Inferior parietal cortex (tissue), 1 donor: ENCODE measurements at regions not wholly inside any gene's neighbourhood (a gene's known extent, or its start where the extent isn't known, plus 50 kb on each side); places are given as distances from the start of the nearest gene placed in this dataset.
"Not testable (repeated sequence)": the region's sequence is repeated elsewhere in the genome, so short reads cannot be mapped to it uniquely, and the experiment has no call there.

Source experiments
- DNase-seq: peaks from one replicate; pipeline ENCODE4 v3.0.0-alpha.2; 2016; ENCODE audit errors: extremely low spot score

DNA sequence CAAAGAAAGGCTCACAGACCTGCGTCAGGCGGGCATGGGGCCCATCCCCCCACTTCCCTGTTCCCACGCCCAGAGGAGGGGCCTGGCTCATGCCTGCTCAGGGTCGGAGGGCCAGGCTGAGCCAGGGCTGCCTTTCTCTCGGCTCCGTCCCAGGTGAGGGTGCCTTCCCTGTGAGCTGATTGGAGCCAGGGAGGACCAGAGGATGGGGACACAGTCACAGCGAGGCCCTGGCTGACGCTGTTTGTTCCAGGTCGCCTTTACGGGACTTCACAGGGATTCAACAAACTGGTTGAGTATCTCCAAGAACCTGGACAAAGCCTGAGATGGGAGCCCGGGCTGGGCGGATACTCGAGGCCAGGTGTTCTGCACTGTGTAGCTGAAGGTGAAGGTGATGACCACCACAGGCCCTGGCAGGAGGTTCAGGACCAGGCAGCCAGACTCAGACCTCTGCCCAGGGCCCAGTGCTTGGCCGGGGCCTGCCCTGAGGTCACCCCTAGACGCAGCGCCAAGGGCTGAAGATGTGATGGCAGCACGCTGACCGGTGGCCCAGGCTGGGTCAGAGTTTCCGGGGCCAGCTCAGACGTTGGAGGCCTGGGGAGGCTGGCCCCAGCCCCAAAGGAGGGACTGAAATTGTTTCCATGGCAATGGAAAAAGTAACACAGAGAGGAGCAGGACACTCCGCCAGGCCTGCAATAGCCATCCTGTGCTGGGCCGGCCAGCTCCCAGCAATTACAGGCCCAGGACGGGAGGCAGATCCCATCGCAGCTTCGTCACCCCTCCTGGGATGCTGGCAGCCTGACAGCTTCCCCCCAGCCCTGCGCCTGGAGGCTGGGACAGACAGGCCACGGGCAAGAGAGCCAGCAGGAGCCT is 65.3 kb upstream of the ADAMTS2 start:
- DNase-seq, result no peak

- DNase-seq, result no peak
Measured at GRCh38 chr5:179409806-179410205, 64.5 kb upstream of the ADAMTS2 start.

GRCh38 chr5:179408611-179409010 is 63.4 kb upstream of the ADAMTS2 start:
- no peak for DNase-seq

DNA sequence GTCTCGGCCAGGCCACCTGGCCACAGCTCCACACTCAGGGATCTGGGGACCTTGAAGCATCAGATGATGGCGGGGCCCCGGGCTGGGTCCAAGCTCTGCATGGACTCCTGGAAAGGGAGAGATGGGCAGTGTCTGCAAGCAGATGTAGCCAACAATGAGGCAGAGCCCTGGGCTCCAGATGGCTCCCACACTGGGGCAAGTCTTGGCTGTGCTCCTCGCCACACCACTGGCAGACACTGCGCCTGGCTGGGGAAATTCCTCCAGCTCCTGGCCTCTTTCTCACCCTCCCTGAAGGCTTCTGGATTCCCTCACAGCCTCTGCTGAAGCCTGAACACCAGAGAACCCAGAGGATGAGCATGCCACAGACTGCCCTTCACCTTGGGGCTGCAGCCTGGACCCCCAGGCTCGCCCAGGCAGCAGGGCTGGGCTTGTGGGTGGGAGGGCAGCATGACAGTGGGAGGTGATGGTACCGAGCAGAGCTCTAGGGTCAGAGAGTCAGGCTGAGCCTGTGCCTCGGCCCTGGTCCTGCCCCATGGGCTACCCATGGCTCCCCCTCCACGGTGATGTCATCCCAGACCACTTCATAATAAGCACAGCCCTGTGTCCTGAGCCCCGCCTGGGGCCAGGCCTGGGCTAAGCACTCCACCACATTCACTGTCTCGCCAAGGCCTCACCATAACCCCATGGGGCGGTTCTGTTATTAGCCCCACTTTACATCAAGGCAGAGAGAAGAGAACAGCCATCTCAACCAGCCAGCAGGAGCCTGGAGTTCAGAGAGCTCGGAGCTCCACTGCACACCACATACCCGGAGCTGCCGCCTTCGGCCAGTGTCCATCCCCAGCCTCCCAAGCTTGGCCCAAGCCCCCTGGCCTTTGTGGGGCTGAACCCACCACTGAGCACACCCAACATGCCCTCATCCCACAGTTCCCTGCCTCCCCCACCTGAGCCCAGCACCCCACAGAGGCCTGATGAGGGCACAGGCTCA is 62.2 kb upstream of the ADAMTS2 start:
- no peak for DNase-seq

- DNase-seq, result no peak
Measured at GRCh38 chr5:179406031-179406961, 61.0 kb upstream of the ADAMTS2 start.

DNA sequence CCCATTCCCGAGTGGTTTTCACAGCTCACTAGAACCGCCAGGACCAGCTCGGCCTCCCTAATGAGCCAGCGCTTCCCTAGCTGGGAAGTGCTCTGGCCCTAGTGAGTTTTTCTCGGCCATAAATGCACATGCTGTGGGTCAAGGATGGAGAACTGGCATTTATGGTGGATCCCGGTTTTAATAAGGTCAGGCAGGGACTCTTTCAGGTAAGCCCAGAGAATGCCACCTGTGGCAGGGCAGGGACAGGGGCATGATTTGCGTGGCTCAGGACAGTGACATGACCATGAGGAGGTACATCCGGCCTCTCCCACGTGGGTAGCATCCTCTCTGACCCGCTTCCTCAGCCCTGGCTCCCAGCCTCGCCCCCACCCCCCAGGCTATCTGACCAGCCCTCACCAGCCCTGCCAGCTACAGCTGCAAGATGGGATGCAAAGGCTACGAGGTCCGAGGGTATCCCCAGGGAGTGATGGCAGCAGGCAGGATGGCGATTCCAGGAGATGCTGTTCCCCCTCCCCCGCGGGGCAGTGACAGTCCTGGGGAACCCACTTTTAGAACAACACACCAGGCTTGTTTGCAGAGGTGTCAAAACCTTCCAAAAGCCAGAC is 60.3 kb upstream of the ADAMTS2 start:
- DNase-seq, result no peak

- no peak for DNase-seq
Measured at GRCh38 chr5:179405054-179405416, 59.8 kb upstream of the ADAMTS2 start.

GRCh38 chr5:179404321-179405053 is 59.2 kb upstream of the ADAMTS2 start:
- DNase-seq, result no peak

- no peak for DNase-seq
Measured at GRCh38 chr5:179403426-179404147, 58.3 kb upstream of the ADAMTS2 start.

DNA sequence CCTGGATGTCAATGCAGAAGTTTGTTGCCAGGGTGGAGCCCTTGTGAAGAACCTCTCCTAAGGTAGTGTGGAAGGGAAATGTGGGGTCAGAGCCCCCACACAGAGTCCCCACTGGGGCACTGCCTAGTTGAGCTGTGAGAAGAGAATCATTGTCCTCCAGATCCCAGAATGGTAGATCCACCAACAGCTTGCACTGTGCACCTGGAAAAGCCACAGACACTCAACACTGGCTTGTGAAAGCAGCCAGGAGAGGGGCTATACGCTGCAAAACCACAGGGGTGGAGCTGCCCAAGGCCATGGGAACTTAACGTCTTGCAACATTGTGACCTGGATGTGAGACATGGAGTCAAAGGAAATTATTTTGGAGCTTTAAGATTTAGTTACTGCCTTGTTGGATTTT is 55.2 kb upstream of the ADAMTS2 start:
- DNase-seq, result not testable (repeated sequence)

- no peak for DNase-seq
Measured at GRCh38 chr5:179400020-179400419, 54.8 kb upstream of the ADAMTS2 start.

DNA sequence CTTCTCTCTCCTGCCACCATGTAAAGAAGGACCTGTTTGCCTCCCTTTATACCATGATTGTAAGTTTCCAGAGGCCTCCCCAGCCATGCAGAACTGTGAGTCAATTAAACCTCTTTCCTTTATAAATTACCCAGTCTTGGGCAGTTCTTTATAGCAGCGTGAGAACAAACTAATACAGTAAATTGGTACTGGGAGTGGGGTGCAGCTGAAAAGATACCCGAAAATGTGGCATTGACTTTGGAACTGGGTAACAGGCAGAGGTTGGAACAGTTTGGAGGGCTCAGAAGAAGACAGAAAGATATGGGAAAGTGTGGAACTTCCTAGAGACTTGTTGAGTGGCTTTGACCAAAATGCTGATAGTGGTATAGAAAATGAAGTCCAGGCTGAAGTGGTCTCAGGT is 54.1 kb upstream of the ADAMTS2 start:
- DNase-seq, result not testable (repeated sequence)

DNA sequence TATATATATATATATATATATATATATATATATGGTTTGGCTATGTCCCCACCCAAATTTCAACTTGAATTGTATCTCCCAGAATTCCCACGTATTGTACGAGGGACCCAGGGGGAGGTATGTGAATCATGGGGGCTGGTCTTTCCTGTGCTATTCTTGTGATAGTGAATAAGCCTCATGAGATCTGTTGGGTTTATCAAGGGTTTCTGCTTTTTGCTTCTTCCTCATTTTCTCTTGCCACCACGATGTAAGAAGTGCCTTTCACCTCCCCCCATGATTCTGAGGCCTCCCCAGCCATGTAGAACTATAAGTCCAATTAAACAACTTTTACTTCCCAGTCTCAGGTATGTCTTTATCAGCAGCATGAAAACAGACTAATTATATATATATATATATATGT is 52.3 kb upstream of the ADAMTS2 start:
- DNase-seq, result no peak
